ENCODE measurements at regions not wholly inside any gene's neighbourhood (a gene's known extent, or its start where the extent isn't known, plus 50 kb on each side); places are given as distances from the start of the nearest gene placed in this dataset.

DNA sequence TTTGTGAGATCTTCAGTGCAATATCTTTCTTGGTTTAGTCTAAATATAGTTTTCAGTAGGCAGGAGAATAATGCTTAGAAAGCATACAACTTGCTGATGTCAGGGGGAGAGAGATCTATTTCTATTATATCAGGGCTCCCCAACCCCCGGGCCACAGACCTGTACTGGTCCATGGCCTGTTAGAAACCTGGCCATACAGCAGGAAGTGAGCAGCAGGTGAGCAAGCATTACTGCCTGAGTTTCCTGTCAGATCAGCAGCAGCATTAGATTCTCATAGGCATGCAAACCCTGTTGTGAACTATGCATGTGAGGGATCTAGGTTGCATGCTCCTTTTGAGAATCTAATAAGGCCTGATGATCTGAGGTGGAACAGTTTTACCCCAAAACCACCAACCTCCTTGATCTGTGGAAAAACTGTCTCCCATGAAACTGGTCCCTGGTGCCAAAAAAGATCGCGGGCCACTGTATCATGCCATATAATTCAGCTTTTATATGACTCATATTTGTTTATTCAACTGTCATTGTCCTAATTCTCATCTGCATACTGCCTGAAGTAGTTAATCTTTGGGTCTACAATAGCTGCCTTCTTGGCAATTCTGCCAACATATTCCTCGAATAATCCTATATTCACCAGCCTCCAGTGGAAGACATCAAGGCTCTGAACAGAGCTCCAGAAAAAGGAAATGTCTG, 163.6 kb upstream of the DYRK2 start:
- H3T11ph ChIP-seq (ENCODE audit: low read length) = no peak overlapping the region

More for the DNA sequence above, 163.6 kb upstream of the DYRK2 start:
- no peak for DNase-seq
- no peak overlapping the region for H3K14ac ChIP-seq (ENCODE audit: insufficient read depth, low read length)
- no peak overlapping the region for H2BK20ac ChIP-seq (ENCODE audit: low read depth, low read length, poor library complexity, severe bottlenecking)
- no peak overlapping the region for H2BK5ac ChIP-seq (ENCODE audit: insufficient read length, low read length)
- Mint-ChIP-seq H3K4me1 (peaks cover 2 to 6% of the 10 kb centered on the region in 2 experiments; a peak in 2 of 4 replicates), H3K36me3 (ENCODE audit: insufficient read depth in 1 of 3, low read depth in 3 of 3) (peaks cover 11 to 28% (median 12%) of the 10 kb centered on the region in 3 experiments), H3K4me3 (no peak overlapping the region), H3K27me3 (ENCODE audit: low read depth) (peaks cover 6% of the 10 kb centered on the region; the same call in 1 of the 2 replicates), H3K27ac (no peak overlapping the region), H3K9me3 (peaks cover 27% of the 10 kb centered on the region in 2 experiments)
- TF ChIP-seq, protein P1, sequence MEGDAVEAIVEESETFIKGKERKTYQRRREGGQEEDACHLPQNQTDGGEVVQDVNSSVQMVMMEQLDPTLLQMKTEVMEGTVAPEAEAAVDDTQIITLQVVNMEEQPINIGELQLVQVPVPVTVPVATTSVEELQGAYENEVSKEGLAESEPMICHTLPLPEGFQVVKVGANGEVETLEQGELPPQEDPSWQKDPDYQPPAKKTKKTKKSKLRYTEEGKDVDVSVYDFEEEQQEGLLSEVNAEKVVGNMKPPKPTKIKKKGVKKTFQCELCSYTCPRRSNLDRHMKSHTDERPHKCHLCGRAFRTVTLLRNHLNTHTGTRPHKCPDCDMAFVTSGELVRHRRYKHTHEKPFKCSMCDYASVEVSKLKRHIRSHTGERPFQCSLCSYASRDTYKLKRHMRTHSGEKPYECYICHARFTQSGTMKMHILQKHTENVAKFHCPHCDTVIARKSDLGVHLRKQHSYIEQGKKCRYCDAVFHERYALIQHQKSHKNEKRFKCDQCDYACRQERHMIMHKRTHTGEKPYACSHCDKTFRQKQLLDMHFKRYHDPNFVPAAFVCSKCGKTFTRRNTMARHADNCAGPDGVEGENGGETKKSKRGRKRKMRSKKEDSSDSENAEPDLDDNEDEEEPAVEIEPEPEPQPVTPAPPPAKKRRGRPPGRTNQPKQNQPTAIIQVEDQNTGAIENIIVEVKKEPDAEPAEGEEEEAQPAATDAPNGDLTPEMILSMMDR (conservative IDR thresholded peaks at IDR 0.05) = no peak
- no peak overlapping the region for H2AK5ac ChIP-seq (ENCODE audit: insufficient read length, low read length)
- no peak overlapping the region for H4K8ac ChIP-seq (replicated peaks; ENCODE audit: insufficient read length, low read depth, low read length)
- no peaks in the 10 kb centered on the region for H3K9me3 ChIP-seq (ENCODE audit: control insufficient read depth, low read depth, low read length)
- H3K79me2 ChIP-seq (ENCODE audit: insufficient read depth, low read length) = no peaks in the 10 kb centered on the region
- no peaks in the 10 kb centered on the region for H3K79me1 ChIP-seq (ENCODE audit: insufficient read depth, low read depth, low read length, poor library complexity, severe bottlenecking)
- no CpG with 5 or more reads among the region's 4 CpGs for WGBS (ENCODE audit: extremely low coverage, insufficient read length, low lambda C conversion rate)
- no peak overlapping the region for H4K91ac ChIP-seq (ENCODE audit: insufficient read length, low read depth, low read length)
- no peak overlapping the region for H3K4ac ChIP-seq (ENCODE audit: low read depth, low read length)
- no peak overlapping the region for H3K23ac ChIP-seq (ENCODE audit: insufficient read length, low read depth, low read length)
- no peak overlapping the region for H2BK120ac ChIP-seq (ENCODE audit: low read depth, low read length, poor library complexity, severe bottlenecking)
- H3K9ac ChIP-seq (ENCODE audit: extremely low read depth, insufficient read length, low read length) = no peak overlapping the region
- no peaks in the 10 kb centered on the region for H4K20me1 ChIP-seq (ENCODE audit: control insufficient read depth, insufficient read depth, insufficient read length)
- no peak overlapping the region for H4K5ac ChIP-seq (ENCODE audit: insufficient read length, low read depth, low read length)
- H2AFZ ChIP-seq (ENCODE audit: low read length) = no peak overlapping the region
- H3K56ac ChIP-seq (ENCODE audit: insufficient read length, low read depth, low read length) = no peak overlapping the region
- H3K27me3 ChIP-seq (ENCODE audit: insufficient read depth, low read length) = no peaks in the 10 kb centered on the region
- no peak overlapping the region for H3K4me2 ChIP-seq (ENCODE audit: insufficient read depth, insufficient read length, low read length)
- H3K27ac ChIP-seq (ENCODE audit: insufficient read length, low read depth, low read length) = no peak overlapping the region
- H2BK15ac ChIP-seq (ENCODE audit: low read depth, low read length) = no peak overlapping the region
- no peak overlapping the region for H2BK12ac ChIP-seq (ENCODE audit: insufficient read length, low read depth, low read length)
- no peaks in the 10 kb centered on the region for H3K4me1 ChIP-seq (ENCODE audit: insufficient read depth, low read length)
- no peak overlapping the region for H3K18ac ChIP-seq (ENCODE audit: insufficient read length, low read depth, low read length)
- no peaks in the 10 kb centered on the region for H3K23me2 ChIP-seq (ENCODE audit: insufficient read length, low read depth, low read length, poor library complexity, severe bottlenecking)
